ENCODE measurements at regions not wholly inside any gene's neighbourhood (a gene's known extent, or its start where the extent isn't known, plus 50 kb on each side); places are given as distances from the start of the nearest gene placed in this dataset.

DNA sequence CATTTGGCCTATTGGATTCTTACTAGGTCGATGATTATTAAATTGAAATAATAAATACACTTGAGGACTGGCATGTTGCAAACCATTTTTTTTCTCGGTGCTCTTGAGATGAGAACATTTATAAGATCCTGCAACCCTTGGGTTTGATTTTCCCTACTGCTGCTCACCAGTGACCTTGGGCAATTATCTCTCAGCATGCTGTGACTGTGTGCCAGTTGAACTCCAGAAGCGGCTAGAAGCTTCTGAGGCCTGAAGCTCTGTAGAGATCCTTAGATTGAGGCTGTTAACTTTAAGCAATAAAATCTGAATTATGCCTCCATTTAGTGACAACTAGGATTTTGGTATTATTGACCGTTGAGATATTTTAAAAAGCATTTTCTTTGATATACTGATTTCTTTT is 489.8 kb downstream of the MAT2B start:
- H3K4me3 Mint-ChIP-seq = no peak overlapping the region
- peaks cover 3% of the 10 kb centered on the region for H3K9me3 Mint-ChIP-seq
- ATAC-seq (no peak), DNase-seq (ENCODE audit: low spot score in 2 of 2) (no peak)
- H3K36me3 Mint-ChIP-seq = no peaks in the 10 kb centered on the region
- H3K27ac Mint-ChIP-seq = no peak overlapping the region
- H3K4me1 Mint-ChIP-seq = no peaks in the 10 kb centered on the region

DNA sequence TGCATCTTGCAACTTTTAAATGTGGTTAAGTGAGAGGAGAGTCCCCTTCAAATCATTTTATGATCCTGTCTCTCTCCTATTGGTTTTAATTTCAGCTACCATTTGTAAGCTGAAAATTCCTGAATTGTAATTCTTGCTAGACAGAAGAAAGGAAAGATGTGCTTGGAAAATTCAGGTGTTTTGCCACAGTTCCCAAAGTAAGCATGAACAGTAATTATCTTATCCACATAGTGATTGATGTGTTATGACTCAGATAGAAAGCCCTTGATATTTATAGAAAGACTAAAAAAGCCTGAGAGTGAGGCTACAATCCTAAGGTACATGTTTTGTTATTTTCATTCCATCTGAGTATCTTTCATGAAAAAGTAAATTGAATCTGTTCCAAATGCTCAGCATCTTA is 492.5 kb downstream of the MAT2B start:
- Mint-ChIP-seq H3K4me1 (peaks cover 6% of the 10 kb centered on the region), H3K9me3 (peaks cover 4% of the 10 kb centered on the region), H3K27ac (no peak overlapping the region), H3K4me3 (no peak overlapping the region), H3K36me3 (no peaks in the 10 kb centered on the region)
- no peak for DNase-seq (ENCODE audit: low spot score in 2 of 2)
- no peak for ATAC-seq

DNA sequence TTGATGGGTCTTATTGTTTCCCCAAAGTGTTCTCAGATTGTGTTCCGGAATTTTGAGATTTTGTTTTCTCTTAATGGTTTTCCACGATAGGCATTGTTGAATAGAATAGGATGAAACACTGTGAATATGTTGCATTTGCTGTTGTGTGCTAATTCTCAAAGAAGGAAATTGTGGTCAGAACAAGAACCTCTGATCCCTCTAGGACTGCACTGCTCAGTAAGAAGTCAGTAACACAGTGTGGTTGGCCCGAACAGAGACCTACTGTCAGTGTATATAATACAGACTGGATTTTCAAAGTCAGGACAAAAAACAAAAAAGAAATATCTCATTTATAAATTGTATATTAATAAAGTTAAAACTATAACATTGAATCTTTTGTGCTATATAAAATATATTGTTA is 494.8 kb downstream of the MAT2B start:
- Mint-ChIP-seq H3K4me1 (peaks cover 6% of the 10 kb centered on the region), H3K36me3 (no peaks in the 10 kb centered on the region), H3K27ac (no peak overlapping the region), H3K9me3 (peaks cover 4% of the 10 kb centered on the region), H3K4me3 (no peak overlapping the region)
- ATAC-seq = no peak
- DNase-seq (ENCODE audit: low spot score in 2 of 2) = no peak

DNA sequence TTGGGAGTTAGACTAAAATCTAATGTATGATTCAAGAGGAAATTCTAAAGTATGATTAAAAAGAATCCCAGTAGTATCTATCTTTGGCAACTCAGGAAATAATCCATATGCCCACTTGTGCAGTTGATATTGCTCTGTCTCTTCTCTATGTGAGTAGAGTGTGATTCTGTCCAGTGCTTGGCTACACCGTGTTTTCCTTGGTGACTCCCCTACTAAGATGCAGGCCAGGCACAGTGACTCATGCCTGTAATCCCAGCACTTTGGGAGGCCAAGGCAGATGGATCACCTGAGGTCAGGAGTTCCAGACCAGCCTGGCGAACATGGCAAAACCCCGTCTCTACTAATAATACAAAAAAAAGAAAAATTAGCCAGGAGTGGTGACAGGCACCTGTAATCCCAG is 495.4 kb downstream of the MAT2B start:
- no peak for ATAC-seq
- H3K4me1 Mint-ChIP-seq = peaks cover 6% of the 10 kb centered on the region

DNA sequence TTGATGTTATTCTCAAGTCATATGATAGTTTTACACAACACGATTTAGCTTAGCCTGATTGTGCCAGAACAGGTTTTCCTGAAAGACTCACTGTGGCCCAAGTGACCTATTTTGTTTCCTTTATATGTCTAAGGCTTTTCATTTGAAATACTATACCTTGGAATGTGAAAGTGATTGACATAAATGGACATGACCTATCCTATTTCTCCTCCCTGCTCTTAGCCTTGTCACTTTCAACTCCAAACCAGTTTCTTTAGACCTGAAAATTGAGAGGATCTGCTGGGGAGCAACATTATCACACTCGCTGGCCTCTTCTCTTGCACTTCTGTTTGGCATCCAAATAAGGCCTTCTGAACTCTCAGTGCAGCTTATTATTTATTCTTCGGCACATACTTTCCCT is 496.8 kb downstream of the MAT2B start:
- Mint-ChIP-seq H3K4me3 (no peak overlapping the region), H3K9me3 (peaks cover 4% of the 10 kb centered on the region), H3K4me1 (peaks cover 6% of the 10 kb centered on the region), H3K36me3 (no peaks in the 10 kb centered on the region), H3K27ac (no peak overlapping the region)
- ATAC-seq (no peak), DNase-seq (ENCODE audit: low spot score in 2 of 2) (no peak)

More for the DNA sequence above, 495.4 kb downstream of the MAT2B start:
- Mint-ChIP-seq H3K4me3 (no peak overlapping the region), H3K27ac (no peak overlapping the region), H3K36me3 (no peaks in the 10 kb centered on the region), H3K9me3 (peaks cover 4% of the 10 kb centered on the region)
- DNase-seq (ENCODE audit: low spot score in 2 of 2) = no peak

DNA sequence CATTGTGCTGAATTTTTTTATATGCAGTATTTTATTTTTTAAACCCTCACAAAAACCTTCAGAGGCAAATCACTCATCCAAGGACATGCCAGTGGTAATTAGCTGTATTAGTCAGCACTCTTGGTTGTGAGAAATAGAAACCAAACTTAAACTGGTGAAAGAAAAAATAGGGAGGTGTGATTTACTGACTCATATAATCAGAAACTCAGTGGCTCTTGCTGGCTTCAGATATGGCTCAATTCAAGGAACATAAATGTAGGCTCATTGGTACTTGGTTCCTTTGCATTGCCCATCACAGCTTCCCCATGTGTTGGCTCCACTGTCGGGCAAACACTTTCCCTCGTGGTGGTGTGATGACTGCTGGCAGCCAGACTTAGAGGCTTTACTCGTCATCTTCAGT is 497.2 kb downstream of the MAT2B start:
- no peak for DNase-seq (ENCODE audit: low spot score in 2 of 2)
- ATAC-seq = peak; percentile 97
- no peaks in the 10 kb centered on the region for H3K36me3 Mint-ChIP-seq

DNA sequence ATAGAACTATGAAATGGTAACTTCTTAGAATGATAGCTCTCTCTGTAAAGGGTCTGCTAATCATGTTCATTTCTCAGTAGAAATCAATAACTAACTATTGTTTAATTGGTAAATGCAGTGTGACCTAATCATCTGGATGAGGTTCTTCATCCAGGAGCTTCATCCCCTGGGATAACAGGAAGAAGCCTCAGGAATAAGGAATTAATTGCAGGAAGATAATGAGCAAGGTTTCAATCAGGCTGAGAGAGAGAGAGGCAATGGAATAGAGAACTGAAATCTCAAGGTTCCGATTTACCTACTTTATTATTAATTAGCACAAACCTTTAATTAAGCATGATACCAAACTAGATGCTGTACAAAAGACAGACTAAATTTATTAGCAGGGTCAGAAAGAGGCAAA is 499.7 kb downstream of the MAT2B start:
- Mint-ChIP-seq H3K27ac (no peak overlapping the region), H3K4me1 (peaks cover 6% of the 10 kb centered on the region), H3K9me3 (peaks cover 7% of the 10 kb centered on the region), H3K36me3 (no peaks in the 10 kb centered on the region), H3K4me3 (no peak overlapping the region)
- DNase-seq (ENCODE audit: low spot score in 2 of 2) = no peak
- no peak for ATAC-seq

More for the DNA sequence above, 497.2 kb downstream of the MAT2B start:
- H3K4me1 Mint-ChIP-seq = peaks cover 6% of the 10 kb centered on the region
- H3K27ac Mint-ChIP-seq = no peak overlapping the region
- H3K4me3 Mint-ChIP-seq = no peak overlapping the region
- peaks cover 4% of the 10 kb centered on the region for H3K9me3 Mint-ChIP-seq

DNA sequence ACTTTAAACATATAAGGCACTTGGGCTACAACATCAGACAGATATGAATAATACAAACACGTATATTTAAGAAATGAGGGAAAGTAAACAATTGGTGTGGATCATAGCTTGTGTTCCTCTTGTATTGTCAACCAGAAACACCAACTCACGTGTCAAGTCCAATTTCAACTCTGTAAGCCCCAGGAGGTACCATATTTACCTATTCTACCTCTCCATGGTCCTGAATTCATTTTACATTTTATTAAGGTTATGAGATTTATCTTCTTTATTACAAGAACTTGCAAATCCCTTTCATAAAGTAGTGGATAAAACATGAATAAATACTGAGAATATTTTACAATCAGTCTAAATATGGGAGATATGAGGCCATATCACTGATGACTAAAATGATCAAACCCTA is 501.6 kb downstream of the MAT2B start:
- ATAC-seq (no peak), DNase-seq (ENCODE audit: low spot score in 2 of 2) (no peak)
- H3K36me3 Mint-ChIP-seq = no peaks in the 10 kb centered on the region
- H3K4me1 Mint-ChIP-seq = peaks cover 5% of the 10 kb centered on the region
- no peak overlapping the region for H3K27ac Mint-ChIP-seq
- H3K9me3 Mint-ChIP-seq = peaks cover 7% of the 10 kb centered on the region
- no peak overlapping the region for H3K4me3 Mint-ChIP-seq

DNA sequence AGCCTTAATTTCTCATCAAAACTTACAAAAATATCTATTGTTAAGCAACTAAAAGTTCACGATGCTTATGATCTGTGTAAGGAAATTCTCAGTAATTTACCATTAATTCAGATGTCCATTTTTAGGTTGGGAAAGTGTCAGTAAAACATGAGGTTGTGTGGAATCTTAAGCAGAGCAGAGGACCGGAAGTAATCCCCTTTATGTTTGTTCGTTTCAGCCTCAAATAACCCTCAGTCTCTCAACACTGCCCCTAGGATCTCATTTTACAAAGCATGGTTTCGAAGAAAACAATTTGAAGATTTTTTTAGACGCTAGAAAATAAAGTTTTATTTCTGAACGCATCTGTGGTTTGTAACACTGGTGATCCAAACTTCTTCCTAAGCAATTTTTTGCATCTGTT is 504.2 kb downstream of the MAT2B start:
- no peak for DNase-seq (ENCODE audit: low spot score in 2 of 2)
- H3K4me3 Mint-ChIP-seq = no peak overlapping the region
- no peak for ATAC-seq
- H3K9me3 Mint-ChIP-seq = peaks cover 3% of the 10 kb centered on the region
- no peaks in the 10 kb centered on the region for H3K36me3 Mint-ChIP-seq
- H3K4me1 Mint-ChIP-seq = no peaks in the 10 kb centered on the region
- H3K27ac Mint-ChIP-seq = no peak overlapping the region

DNA sequence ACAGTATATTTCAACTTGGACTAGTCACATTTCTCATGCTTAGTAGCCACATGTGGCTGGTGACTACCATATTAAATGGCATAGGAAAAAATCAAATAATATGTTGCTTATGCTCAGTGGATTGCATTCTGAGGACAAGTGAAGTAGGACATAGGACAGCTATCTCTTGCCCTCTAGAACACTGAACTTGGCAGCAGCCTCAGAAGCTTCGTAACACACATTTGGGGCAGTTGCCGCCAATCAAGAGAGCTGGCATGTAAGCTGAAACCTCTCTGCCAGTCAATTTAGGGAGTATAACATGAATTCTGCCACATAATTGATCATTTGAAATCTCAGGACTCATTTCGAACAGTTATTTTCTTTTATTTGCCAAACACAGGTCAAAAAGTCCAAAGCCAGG is 505.5 kb downstream of the MAT2B start:
- Mint-ChIP-seq H3K27ac (no peak overlapping the region), H3K36me3 (no peaks in the 10 kb centered on the region), H3K4me1 (no peaks in the 10 kb centered on the region), H3K4me3 (no peak overlapping the region), H3K9me3 (peaks cover 3% of the 10 kb centered on the region)
- DNase-seq (ENCODE audit: low spot score in 2 of 2) = no peak
- ATAC-seq = no peak

DNA sequence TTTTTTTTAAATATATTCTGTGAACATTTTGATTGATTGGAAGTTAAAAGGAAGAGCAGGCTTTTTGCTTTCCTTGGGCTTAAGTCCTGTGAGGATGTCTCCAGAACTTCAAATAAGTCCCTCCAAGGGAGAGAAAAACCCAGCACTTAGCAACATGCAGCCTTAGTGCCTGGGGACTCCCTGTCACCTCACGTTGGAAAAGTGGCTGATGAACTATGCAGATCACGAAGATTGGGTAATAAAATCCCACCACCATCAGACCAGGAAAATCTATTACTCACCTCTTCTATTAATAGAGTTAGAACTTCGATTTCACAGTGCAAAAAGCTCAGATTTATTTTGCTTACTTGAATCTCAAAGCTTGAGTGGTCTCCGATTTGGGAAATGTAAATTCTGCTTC is 507.0 kb downstream of the MAT2B start:
- ATAC-seq = no peak
- Mint-ChIP-seq H3K4me3 (no peak overlapping the region), H3K36me3 (no peaks in the 10 kb centered on the region), H3K4me1 (no peaks in the 10 kb centered on the region), H3K27ac (no peak overlapping the region), H3K9me3 (peaks cover 3% of the 10 kb centered on the region)
- DNase-seq (ENCODE audit: low spot score in 2 of 2) = no peak

DNA sequence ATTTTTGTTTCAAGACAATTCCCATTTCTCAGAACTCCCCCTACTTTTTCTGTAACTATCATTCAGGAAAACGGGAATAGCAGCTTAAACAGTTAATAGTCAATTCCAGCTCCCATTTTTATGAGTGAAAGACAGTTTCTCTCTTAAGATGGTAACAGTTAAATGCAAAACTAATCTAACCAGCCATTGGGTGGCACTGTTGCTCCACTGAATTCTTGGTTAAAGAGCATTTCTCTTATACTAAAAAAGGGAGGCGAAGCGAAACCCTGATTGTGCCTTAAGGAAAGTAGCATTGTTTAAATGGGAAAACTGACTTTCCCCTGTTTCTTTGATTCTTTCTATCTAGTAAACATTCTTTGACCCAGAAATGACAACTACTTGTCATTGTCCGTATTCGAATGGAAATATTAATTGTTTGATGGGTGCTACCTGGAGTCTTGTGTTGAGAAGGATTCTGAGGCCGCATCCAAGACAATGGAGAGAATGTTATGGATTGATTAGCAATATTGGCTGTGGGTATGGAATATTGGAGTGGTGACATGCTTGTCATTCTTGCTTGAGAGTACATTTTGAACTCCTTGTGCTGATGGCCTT is 507.8 kb downstream of the MAT2B start:
- Mint-ChIP-seq H3K27ac (no peak overlapping the region), H3K4me1 (no peaks in the 10 kb centered on the region), H3K4me3 (no peak overlapping the region), H3K36me3 (no peaks in the 10 kb centered on the region), H3K9me3 (no peaks in the 10 kb centered on the region)
- DNase-seq (ENCODE audit: low spot score in 2 of 2) (peak in 1 of 2 donors; percentile 47), ATAC-seq (no peak)

DNA sequence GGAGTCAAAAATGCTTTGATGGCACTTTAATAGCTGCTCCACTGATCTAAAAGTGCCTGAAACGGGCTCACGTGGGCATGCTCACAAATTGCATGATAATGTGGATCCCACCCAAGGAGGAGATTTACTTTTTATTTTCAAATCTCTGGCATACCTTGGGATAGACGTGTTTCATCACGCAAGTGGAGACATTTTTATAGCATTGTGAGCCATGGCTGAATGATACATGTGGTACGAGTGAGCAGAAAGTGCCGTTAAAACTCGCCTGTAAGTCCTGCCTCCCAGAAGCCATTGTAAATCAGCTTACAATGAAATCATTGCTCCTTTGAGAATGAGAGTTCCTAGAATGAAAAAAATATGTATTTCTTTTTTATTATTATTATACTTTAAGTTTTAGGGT is 514.7 kb downstream of the MAT2B start:
- Mint-ChIP-seq H3K36me3 (no peaks in the 10 kb centered on the region), H3K9me3 (no peaks in the 10 kb centered on the region), H3K27ac (no peak overlapping the region), H3K4me3 (no peak overlapping the region), H3K4me1 (no peaks in the 10 kb centered on the region)
- no peak for ATAC-seq
- no peak for DNase-seq (ENCODE audit: low spot score in 2 of 2)

DNA sequence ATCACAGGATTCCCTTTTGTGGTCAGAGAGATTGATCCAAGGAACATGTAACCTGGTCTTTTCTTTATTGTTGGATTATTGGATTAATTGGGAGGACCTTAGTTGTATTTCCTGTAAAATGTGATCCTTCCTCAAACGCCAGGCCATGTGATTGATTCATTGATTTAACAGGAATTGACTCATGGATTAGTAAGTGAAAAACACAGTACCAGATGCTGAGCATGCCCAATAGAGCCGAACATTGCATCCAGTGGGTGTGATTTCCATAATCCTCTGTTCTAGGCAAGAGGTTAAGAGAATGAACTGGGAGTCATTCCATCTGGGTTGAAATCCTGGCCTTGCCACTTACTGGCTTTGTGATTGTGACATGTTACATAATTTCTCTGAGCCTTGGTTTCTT is 522.3 kb downstream of the MAT2B start:
- DNase-seq (ENCODE audit: low spot score in 2 of 2) = no peak
- no peaks in the 10 kb centered on the region for H3K9me3 Mint-ChIP-seq
- no peak overlapping the region for H3K4me3 Mint-ChIP-seq
- ATAC-seq = no peak
- no peak overlapping the region for H3K27ac Mint-ChIP-seq
- no peaks in the 10 kb centered on the region for H3K4me1 Mint-ChIP-seq
- no peaks in the 10 kb centered on the region for H3K36me3 Mint-ChIP-seq

DNA sequence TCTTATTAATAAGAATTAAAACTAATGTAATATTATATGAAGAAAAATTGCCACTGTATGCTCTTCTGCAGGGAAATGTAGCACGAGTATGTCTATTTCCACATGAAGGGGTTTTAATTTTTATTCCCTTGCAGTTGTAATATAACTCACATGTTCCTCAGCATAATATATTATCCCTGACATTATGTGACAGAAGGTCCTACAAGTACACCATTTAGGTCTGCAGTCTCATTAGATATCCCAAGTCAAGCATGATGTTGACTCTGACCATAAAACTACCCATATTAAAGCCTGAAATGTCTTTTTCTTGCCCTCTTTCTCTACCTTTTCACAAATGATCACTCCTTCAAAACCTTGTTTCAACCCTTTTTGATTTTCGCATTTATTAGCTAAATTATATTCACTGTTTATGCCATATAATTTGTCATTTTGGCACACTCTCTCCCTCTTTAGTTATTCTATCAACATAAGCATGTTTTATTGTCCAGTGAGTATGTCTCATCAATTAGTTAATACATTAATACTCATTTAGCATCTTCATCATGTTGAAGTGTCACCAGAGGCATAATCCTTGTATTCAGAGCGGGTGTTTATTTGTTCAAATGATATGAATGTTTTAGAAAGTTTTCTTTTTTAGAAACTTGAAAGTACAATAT is 532.8 kb downstream of the MAT2B start:
- Mint-ChIP-seq H3K36me3 (no peaks in the 10 kb centered on the region), H3K27ac (no peak overlapping the region), H3K4me1 (no peaks in the 10 kb centered on the region), H3K4me3 (no peak overlapping the region), H3K9me3 (peaks cover 6% of the 10 kb centered on the region)
- DNase-seq (ENCODE audit: low spot score in 2 of 2) (no peak), ATAC-seq (no peak)

DNA sequence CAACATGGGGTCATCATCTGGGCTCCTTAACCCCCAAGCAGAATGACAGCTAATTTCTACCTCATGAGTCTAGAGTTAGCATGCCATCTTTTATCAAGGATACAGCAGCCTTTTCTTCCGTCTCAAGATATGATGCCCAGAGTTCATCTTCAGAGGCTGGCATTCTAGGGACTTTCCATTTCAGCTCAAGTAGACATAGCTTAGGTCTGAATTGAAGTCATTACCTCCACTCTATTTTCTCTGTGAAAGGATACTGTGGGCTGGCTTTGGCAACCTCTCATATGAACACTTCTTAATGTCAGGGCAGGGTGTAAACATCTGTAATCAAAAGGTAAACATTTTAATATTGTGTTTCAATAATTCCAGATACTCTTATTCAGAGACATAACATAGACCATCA is 535.7 kb downstream of the MAT2B start:
- Mint-ChIP-seq H3K4me3 (no peak overlapping the region), H3K4me1 (no peaks in the 10 kb centered on the region), H3K36me3 (no peaks in the 10 kb centered on the region), H3K9me3 (peaks cover 8% of the 10 kb centered on the region), H3K27ac (no peak overlapping the region)
- ATAC-seq = no peak
- no peak for DNase-seq (ENCODE audit: low spot score in 2 of 2)
